ENCODE measurements at regions not wholly inside any gene's neighbourhood (a gene's known extent, or its start where the extent isn't known, plus 50 kb on each side); places are given as distances from the start of the nearest gene placed in this dataset.

DNA sequence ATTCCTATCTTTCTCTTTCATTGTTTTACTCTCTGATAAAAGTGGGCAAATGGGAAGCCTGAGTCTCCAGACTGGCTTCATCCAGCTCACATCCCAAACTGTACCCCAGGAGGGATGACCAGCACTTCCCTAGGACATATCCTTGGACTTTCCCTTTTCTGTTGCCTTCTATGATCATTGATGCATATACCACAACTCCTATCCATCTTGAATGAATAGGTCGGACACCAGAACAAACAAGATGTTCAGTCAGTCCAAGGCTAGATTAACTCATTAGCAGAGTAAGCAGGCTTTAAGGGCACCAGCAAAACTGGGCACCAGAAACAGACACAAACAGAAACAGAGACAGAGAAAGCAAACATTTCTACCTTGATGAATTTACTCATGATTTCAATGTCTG is 159.1 kb upstream of the RGMB start:
- TF ChIP-seq CTCF (conservative IDR thresholded peaks at IDR 0.05; ENCODE audit: low read depth, low read length) (no peak), EZH2 (IDR thresholded peaks at IDR 0.05; ENCODE audit: borderline replicate concordance, low read depth, low read length, poor library complexity, severe bottlenecking) (no peak)
